ENCODE measurements at regions not wholly inside any gene's neighbourhood (a gene's known extent, or its start where the extent isn't known, plus 50 kb on each side); places are given as distances from the start of the nearest gene placed in this dataset.
"Not testable (repeated sequence)": the region's sequence is repeated elsewhere in the genome, so short reads cannot be mapped to it uniquely, and the experiment has no call there.

DNA sequence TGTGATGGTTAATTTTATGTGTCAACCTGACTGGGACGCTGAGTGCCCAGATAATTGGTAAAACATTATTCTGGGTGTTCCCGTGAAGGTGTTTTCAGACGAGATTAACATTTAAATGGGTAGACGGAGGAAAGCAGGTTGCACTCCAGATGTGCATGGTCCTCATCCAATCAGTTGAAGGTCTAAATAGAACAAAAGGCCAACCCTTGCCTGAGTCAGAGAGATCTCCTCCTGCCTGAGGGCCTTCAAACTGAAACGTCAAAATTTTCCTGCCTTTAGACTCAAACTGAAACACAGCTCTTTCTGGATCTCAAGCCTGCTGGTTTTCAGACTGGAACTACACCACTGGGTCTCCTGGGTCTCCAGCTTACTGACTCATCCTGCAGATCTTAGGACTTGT lies 73.5 kb downstream of the NPIPA8 start:
- H3K9me3 Mint-ChIP-seq, H3K4me1 Mint-ChIP-seq, H3K27ac Mint-ChIP-seq, H3K27me3 Mint-ChIP-seq, H3K4me3 Mint-ChIP-seq, H3K36me3 Mint-ChIP-seq: not testable (repeated sequence)

DNA sequence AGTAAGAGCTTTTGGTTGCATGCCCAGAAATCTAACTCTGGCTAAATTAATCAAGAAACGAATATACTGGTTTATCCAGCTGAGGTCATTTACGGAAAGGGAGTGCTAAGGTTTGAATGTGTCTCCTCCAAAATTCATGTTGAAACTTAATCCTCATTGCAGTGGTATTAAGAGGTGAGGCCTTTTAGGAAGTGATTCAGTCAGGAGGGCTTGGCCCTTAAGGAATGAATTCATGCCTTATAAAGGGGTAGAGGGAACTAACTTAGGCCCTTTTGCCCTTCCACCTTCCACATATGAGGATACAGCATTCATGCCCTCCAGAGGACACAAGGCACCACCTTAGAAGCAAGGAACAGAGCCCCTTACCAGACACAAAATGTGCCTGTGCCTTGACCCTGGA lies 74.7 kb downstream of the NPIPA8 start:
- H3K27me3 Mint-ChIP-seq, H3K4me3 Mint-ChIP-seq, H3K9me3 Mint-ChIP-seq, H3K36me3 Mint-ChIP-seq, H3K27ac Mint-ChIP-seq, H3K4me1 Mint-ChIP-seq: not testable (repeated sequence)

DNA sequence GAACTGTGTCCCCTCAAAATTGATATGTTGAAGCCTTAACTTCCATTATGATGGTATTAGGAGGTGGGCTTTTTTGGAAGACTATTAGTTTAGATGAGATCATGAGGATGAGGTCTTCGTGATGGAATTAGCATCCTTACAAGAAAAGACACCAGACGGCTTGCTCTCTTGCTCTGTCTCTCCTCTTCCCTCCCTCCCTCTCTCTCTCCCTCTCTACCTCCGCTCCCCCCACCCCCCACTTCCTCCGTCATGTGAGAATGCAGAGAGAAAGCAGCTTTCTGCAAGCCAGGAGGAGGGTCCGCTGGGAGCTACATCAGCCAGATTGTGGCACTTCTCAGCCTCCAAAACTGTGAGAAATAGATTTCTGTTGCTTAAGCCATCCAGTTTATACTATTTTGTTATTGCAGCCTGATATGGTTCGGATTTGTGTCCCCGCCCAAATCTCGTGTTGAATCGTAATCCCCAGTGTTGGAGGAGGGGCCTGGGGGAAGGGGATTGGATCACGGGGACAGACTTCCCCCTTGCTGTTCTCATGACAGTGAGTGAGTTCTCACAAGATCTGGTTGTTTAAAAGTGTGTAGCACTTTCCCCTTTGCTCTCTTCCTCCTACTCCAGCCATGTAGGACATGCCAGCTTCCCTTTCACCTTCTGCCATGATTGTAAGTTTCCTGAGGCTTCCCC lies 76.9 kb downstream of the NPIPA8 start:
- not testable (repeated sequence) for H3K4me3 Mint-ChIP-seq, H3K27me3 Mint-ChIP-seq, H3K9me3 Mint-ChIP-seq, H3K27ac Mint-ChIP-seq, H3K36me3 Mint-ChIP-seq, H3K4me1 Mint-ChIP-seq

DNA sequence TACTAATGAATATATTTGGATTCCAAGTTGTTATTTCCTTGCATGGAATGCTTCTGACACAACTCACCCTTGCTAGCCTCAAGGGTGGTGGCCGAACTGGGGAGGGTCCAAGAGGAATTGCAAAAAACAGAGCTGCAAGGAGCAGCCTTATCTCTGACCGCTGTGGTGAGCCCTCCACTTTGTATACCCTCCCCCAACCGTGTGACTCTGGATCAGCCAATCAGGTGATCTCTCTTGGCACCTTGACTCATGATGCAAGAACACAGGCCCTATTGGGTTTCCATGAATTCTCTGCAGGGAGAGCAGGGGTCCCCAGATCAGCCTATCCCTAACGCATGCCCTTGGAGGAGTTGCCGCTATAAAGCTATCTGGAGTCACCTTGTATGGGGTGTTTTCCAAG lies 83.6 kb downstream of the NPIPA8 start:
- not testable (repeated sequence) for H3K27ac Mint-ChIP-seq, H3K4me1 Mint-ChIP-seq, H3K27me3 Mint-ChIP-seq, H3K4me3 Mint-ChIP-seq, H3K9me3 Mint-ChIP-seq, H3K36me3 Mint-ChIP-seq

DNA sequence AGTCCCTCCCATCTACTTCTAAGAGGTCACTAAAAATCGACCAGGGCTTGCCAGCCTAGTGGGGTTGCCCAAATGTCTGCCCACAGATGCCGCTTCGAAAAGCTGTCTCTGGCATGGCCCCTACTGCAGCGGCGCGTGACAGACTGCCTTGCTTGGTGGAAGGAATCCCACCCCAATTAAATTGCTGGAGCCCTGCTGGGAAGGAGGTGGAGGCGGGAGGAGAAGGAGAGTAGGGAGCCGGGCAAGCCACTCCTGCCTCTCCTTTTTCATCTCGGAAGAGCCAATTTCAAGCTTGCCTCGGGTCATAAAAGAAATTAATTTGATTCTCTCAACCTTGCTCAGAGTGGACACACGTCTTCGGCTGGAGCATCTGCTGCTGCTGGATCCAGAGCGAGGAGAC lies 106.0 kb downstream of the NPIPA8 start:
- not testable (repeated sequence) for H3K36me3 Mint-ChIP-seq, H3K27me3 Mint-ChIP-seq, H3K27ac Mint-ChIP-seq, H3K9me3 Mint-ChIP-seq, H3K4me1 Mint-ChIP-seq, H3K4me3 Mint-ChIP-seq

DNA sequence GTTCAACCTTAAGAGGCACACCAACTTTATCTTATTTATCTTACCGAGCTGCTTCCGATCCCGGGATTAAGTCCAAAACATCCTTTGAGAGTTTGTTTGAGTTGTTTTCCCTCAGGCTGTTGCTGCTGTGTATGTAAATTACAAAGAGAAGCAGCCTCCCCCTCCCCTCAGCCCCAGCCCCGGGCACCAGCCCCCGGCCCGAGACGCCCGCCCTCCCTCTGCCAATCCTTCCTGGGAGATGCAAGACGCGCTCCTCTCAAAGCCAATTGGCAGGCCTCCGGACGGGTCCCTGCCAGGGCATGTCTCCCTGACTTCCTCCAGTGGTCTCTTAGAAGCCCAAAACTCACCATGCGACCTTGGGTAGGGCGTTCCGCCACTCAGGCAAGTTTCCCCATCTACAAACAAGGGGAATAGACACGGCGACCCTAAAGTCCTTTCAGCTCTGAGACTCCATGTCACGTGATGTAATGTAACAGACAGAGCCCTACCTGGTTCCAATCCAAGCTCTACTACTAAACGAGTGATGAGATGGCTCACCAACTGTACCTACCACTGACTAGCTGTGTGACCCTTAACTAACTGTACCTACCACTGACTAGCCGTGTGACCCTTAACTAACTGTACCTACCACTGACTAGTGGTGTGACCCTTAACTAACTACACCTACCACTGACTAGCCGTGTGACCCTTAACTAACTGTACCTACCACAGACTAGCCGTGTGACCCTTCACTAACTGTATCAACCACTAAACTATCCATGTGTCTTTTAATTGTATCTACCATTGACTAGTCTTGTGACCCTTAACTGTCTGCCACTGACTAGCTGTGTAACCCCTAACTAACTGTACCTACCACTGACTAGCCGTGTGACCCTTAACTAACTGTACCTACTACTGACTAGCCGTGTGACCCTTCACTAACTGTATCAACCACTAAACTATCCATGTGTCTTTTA lies 114.2 kb downstream of the NPIPA8 start:
- not testable (repeated sequence) for H3K36me3 Mint-ChIP-seq, H3K27ac Mint-ChIP-seq, H3K27me3 Mint-ChIP-seq, H3K4me1 Mint-ChIP-seq, H3K9me3 Mint-ChIP-seq, H3K4me3 Mint-ChIP-seq

DNA sequence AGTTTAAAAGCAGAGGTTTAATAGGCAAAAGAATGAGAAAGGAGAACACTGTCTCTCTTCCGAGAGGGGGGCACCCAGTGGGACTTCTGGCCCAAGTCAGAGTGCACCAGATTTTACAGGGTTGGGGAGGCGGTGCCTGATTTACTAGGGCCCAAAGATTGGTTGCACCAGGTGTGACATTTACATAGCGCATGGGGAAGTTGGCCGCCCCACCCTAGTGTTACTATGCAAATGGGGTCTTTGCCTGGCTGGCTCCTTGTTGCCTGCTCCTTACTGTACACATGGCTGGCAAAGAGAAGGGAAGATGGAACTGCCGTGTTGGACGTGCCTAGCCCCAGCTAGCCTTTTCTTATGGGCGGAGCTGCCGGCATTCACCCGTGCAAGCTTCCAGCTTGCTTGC lies 118.8 kb downstream of the NPIPA8 start:
- not testable (repeated sequence) for H3K27me3 Mint-ChIP-seq, H3K36me3 Mint-ChIP-seq, H3K4me1 Mint-ChIP-seq, H3K9me3 Mint-ChIP-seq, H3K27ac Mint-ChIP-seq, H3K4me3 Mint-ChIP-seq

DNA sequence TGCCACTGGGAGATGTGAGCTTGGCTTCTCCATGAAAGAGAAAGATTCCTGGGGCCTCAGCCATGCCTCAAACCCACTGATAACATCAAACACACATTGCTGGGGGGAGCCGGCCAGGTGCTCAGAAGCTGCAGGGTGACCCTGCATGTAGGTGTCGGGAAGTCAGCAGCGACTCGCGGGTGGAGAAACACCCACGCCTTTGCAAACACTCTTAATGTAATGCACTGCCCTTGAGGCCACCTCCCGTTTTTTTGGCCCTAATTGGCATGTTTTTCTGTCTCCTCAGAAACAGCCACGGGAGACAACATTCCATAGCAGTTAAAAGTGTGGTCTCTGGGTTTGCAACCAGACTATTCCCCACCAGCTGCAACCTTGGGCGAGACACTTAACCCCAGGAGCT lies 119.7 kb downstream of the NPIPA8 start:
- not testable (repeated sequence) for H3K27ac Mint-ChIP-seq, H3K4me3 Mint-ChIP-seq, H3K4me1 Mint-ChIP-seq, H3K27me3 Mint-ChIP-seq, H3K9me3 Mint-ChIP-seq, H3K36me3 Mint-ChIP-seq

DNA sequence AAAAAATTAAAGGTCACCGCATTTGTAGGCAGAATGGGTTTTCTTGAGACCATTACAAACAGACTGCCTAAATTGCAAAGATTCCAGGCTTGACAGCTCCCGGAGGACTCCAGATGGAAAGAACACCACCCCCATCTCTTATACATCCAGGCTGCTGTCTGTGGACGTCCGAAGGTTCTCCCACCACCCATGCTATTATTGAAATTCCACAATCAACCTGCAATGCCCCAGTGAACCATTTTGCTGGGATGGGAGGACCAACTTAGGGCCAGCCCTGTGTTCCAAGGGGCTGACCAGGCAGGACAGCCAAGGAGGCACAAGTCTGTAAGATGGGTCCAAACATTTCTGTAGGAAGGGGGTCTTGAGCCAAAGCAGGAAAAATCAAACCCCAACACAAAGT lies 122.7 kb downstream of the NPIPA8 start:
- not testable (repeated sequence) for H3K27me3 Mint-ChIP-seq, H3K27ac Mint-ChIP-seq, H3K36me3 Mint-ChIP-seq, H3K4me1 Mint-ChIP-seq, H3K4me3 Mint-ChIP-seq, H3K9me3 Mint-ChIP-seq

DNA sequence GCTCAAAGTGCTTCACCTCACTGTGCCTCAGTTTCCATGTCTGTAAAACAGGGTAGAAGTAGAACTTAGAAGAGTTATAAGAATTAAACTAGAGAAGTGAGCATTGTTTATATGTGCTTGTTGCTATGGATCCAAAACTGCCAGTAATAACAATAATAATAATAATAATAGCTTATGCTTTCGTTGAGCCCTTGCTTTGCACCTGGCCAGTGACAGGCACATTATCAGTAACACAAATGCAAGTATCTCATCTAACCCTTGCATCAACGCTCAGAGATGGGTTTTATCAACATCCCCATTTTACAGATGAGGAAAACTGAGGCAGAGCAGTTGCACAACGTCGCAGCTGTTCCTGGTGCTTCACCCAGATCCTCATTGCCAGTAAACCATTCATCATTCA lies 125.0 kb downstream of the NPIPA8 start:
- not testable (repeated sequence) for H3K27ac Mint-ChIP-seq, H3K4me3 Mint-ChIP-seq, H3K36me3 Mint-ChIP-seq, H3K27me3 Mint-ChIP-seq, H3K9me3 Mint-ChIP-seq, H3K4me1 Mint-ChIP-seq

DNA sequence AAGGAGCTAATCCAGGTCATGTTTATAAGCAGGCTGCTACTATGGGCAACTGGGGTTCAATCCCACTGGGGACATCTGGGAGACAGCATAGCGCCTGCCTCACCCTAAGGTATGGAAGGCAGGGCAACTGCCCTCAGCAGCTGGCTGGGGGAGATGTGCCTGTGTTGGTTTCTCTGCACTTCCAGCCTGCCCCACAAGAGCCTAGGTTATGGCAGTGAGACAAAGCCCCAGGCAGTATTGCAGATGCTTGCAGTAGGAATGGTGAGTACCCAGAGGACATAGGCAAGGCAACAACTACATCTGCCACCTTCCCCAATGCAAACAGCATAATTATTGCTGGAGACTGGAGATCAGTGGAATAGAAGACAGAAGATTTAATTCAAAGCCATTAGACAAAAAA lies 131.8 kb downstream of the NPIPA8 start:
- H3K36me3 Mint-ChIP-seq, H3K4me3 Mint-ChIP-seq, H3K27me3 Mint-ChIP-seq, H3K27ac Mint-ChIP-seq, H3K9me3 Mint-ChIP-seq, H3K4me1 Mint-ChIP-seq: not testable (repeated sequence)

DNA sequence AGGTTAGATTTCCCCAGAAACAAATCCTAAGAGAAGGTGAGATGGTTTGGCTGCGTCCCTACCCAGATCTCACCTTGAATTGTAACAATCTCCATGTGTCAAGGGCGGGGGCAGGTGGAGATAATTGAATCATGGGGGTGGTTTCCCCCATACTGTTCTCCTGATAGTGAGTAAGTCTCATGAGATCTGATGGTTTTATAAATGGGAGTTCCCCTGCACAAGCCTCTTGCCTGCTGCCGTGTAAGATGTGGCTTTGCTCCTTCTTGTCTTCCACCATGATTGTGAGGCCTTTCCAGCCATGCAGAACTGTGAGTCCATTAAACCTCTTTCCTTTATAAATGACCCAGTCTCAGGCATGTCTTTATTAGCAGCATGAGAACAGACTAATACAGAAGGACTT lies 132.2 kb downstream of the NPIPA8 start:
- H3K36me3 Mint-ChIP-seq, H3K4me1 Mint-ChIP-seq, H3K4me3 Mint-ChIP-seq, H3K27me3 Mint-ChIP-seq, H3K9me3 Mint-ChIP-seq, H3K27ac Mint-ChIP-seq: not testable (repeated sequence)

DNA sequence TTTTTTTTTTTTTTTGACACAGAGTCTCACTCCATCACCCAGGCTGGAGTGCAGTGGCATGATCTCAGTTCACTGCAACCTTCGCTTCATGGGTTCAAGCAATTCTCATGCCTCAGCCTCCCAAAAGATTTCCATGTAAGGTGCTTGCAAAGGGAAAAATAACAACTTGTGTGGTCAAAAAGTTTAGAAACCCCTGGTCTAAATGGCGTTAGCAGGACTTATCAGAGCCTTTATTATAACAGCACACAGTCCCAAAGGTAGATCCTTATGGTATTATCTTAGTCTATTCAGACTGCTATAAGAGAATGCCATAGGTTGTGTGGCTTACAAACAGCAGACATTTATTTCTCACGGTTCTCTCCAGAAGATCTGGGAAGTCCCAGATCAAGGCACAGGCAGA lies 135.0 kb downstream of the NPIPA8 start:
- H3K27ac Mint-ChIP-seq, H3K36me3 Mint-ChIP-seq, H3K4me1 Mint-ChIP-seq, H3K4me3 Mint-ChIP-seq, H3K27me3 Mint-ChIP-seq, H3K9me3 Mint-ChIP-seq: not testable (repeated sequence)

DNA sequence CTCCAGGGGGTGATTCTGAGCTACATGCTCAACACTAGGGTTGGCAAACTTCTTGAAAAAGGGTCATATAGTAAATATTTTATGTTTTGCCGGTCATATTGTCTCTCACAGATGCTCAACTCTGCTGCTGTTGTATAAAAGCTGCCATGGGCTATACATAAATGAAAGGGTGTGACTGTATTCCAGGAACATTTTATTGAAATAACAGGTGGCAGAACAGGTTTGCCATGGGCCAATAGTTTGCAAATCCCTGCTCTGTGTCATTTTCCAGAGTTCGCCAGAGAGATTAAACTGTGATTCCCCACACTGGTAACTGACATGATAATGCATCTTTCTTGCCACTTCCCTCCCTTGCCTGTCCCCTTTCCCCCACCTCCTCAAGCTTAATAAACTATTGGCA lies 144.1 kb downstream of the NPIPA8 start:
- H3K9me3 Mint-ChIP-seq, H3K4me3 Mint-ChIP-seq, H3K27ac Mint-ChIP-seq: not testable (repeated sequence)

DNA sequence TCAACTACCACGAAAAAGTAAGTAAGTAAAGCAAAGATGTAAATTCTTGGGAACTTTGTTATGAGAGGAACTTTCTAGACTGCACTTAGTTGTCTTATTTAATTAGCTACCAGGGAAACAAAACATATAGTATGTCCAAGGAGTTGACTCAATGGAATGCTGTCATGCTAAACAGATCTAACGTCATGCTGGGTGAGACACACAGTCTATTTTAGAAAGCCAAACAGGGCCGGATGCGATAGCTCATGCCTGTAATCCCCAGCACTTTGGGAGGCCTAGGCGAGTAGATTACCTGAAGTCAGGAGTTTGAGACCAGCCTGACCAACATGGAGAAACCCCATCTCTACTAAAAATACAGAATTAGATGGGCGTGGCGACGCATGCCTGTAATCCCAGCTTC lies 146.4 kb downstream of the NPIPA8 start:
- H3K36me3 Mint-ChIP-seq, H3K4me1 Mint-ChIP-seq, H3K27ac Mint-ChIP-seq, H3K4me3 Mint-ChIP-seq, H3K9me3 Mint-ChIP-seq, H3K27me3 Mint-ChIP-seq: not testable (repeated sequence)

More for the DNA sequence above, 144.1 kb downstream of the NPIPA8 start:
- H3K36me3 Mint-ChIP-seq, H3K27me3 Mint-ChIP-seq, H3K4me1 Mint-ChIP-seq: not testable (repeated sequence)

DNA sequence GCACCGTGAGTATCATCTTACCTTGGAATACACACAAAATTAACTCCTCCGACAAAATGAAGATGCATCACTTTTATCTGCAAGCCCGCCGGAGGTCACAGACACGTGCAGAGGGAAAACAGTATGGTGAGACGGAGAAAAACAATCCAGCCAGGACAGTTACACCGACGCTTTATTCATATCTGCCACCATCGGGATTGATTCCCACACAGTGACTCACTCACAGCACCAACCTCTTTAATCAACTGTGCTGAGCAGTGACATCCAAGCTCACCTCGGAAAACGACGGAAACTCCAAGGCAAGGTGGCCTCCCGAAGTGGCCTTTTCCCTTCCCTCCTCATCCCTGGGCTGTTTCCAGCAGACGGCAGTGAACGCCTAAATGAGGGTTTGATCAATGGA lies 151.8 kb downstream of the NPIPA8 start:
- H3K4me1 Mint-ChIP-seq, H3K9me3 Mint-ChIP-seq, H3K27ac Mint-ChIP-seq, H3K36me3 Mint-ChIP-seq, H3K4me3 Mint-ChIP-seq, H3K27me3 Mint-ChIP-seq: not testable (repeated sequence)

DNA sequence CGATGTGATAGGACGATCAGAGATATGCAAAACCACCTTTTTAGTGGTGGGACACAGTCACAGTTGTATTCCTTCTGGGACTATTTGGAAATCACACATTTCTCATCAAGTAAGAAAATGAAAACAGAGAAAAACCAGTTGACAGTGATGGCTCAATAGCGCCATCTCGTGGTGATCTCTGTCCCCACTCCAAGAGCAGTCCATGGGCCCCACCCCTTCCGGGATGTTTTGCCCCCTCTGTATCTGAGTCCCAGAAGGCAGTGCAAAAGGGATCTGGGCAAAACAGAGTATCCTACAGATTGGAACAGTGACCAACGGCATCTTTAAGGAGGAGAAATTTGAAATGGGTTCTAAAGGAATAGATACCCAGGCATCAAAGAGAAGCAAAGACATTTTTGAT lies 155.5 kb downstream of the NPIPA8 start:
- not testable (repeated sequence) for H3K9me3 Mint-ChIP-seq, H3K36me3 Mint-ChIP-seq, H3K27me3 Mint-ChIP-seq, H3K27ac Mint-ChIP-seq, H3K4me3 Mint-ChIP-seq, H3K4me1 Mint-ChIP-seq

Measured in activated naive CD4-positive, alpha-beta T cell treated with anti-CD3 and anti-CD28 coated beads, Interleukin-2, amount 50 U/mL, for 24 hours (primary cell).